Cardiac muscle cell (in vitro differentiated cells and primary cell): ENCODE measurements at regions not wholly inside any gene's neighbourhood (a gene's known extent, or its start where the extent isn't known, plus 50 kb on each side); places are given as distances from the start of the nearest gene placed in this dataset.

Source experiments
- DNase-seq, 2 donors: peaks; one replicate each; pipeline versions ENCODE4 v3.0.0 to v3.0.0-alpha.2; 2010 to 2017; ENCODE audit warnings: low read depth in 1 of 2, low spot score in 1 of 2
- H3K27ac ChIP-seq: fragments of 200-600 bp; sonication (generic); 2 replicates; pipeline ENCODE4 v1.5.1; 2016
- H3K27me3 ChIP-seq: fragments of 200-600 bp; sonication (generic); 2 replicates; pipeline ENCODE4 v1.6.0; 2016; ENCODE audit warnings: control low read depth
- H3K36me3 ChIP-seq: fragments of 200-600 bp; sonication (generic); 2 replicates; pipeline ENCODE4 v1.5.1; 2016; ENCODE audit warnings: control low read depth
- H3K4me1 ChIP-seq: fragments of 200-600 bp; sonication (generic); 2 replicates; pipeline ENCODE4 v1.8.1; 2017; ENCODE audit warnings: low read depth, mild to moderate bottlenecking, mixed run types
- H3K4me3 ChIP-seq: fragments of 200-600 bp; sonication (generic); 2 replicates; pipeline ENCODE4 v1.5.1; 2016; ENCODE audit warnings: mild to moderate bottlenecking
- H3K9me3 ChIP-seq: fragments of 200-600 bp; sonication (generic); 2 replicates; pipeline ENCODE4 v1.5.1; 2017; ENCODE audit warnings: low read depth, mild to moderate bottlenecking, control low read depth
- CTCF ChIP-seq: IDR thresholded peaks from 2 replicates; pipeline ENCODE4 v1.5.1; 2012; ENCODE audit warnings: low read depth, mild to moderate bottlenecking, low read length

GRCh38 chr5:89280103-89281037, 397.4 kb upstream of the MEF2C start:
- H3K27me3 ChIP-seq = no peaks in the 10 kb centered on the region
- no peaks in the 10 kb centered on the region for H3K36me3 ChIP-seq
- no peak for TF ChIP-seq CTCF
- no peaks in the 10 kb centered on the region for H3K9me3 ChIP-seq
- H3K4me1 ChIP-seq = peaks cover 24% of the 10 kb centered on the region
- H3K4me3 ChIP-seq = no peak overlapping the region
- peak in 1 of 2 donors; percentile 21 for DNase-seq
- no peak overlapping the region for H3K27ac ChIP-seq

GRCh38 chr5:89279391-89280036, 396.5 kb upstream of the MEF2C start:
- no peaks in the 10 kb centered on the region for H3K36me3 ChIP-seq
- no peak overlapping the region for H3K4me3 ChIP-seq
- no peaks in the 10 kb centered on the region for H3K9me3 ChIP-seq
- H3K27me3 ChIP-seq = no peaks in the 10 kb centered on the region
- peaks cover 24% of the 10 kb centered on the region for H3K4me1 ChIP-seq
- TF ChIP-seq CTCF = no peak
- no peak overlapping the region for H3K27ac ChIP-seq
- DNase-seq = peak in 1 of 2 donors; percentile 10

GRCh38 chr5:89277816-89278215, 394.8 kb upstream of the MEF2C start:
- Histone ChIP-seq H3K36me3 (no peaks in the 10 kb centered on the region), H3K27ac (no peak overlapping the region), H3K9me3 (no peaks in the 10 kb centered on the region), H3K4me3 (no peak overlapping the region), H3K27me3 (no peaks in the 10 kb centered on the region), H3K4me1 (peaks cover 24% of the 10 kb centered on the region)
- no peak for DNase-seq
- no peak for TF ChIP-seq CTCF

- TF ChIP-seq CTCF = no peak
- Histone ChIP-seq H3K4me3 (no peak overlapping the region), H3K27ac (no peak overlapping the region), H3K27me3 (no peaks in the 10 kb centered on the region), H3K9me3 (no peaks in the 10 kb centered on the region), H3K4me1 (peaks cover 16% of the 10 kb centered on the region), H3K36me3 (no peaks in the 10 kb centered on the region)
- DNase-seq = no peak
Observed at GRCh38 chr5:89276566-89277305, 393.8 kb upstream of the MEF2C start.

- Histone ChIP-seq H3K4me1 (peaks cover 10% of the 10 kb centered on the region), H3K27me3 (no peaks in the 10 kb centered on the region), H3K9me3 (no peaks in the 10 kb centered on the region), H3K36me3 (no peaks in the 10 kb centered on the region), H3K27ac (no peak overlapping the region), H3K4me3 (no peak overlapping the region)
- DNase-seq = no peak
- no peak for TF ChIP-seq CTCF
Observed at GRCh38 chr5:89275066-89275855, 392.3 kb upstream of the MEF2C start.
